NCI-H2227 treated with DMSO at 0.1 percent for 48 hours (cell line): ENCODE measurements at regions not wholly inside any gene's neighbourhood (a gene's known extent, or its start where the extent isn't known, plus 50 kb on each side); places are given as distances from the start of the nearest gene placed in this dataset.

ENCODE experiments used
- DNase-seq: peaks from one replicate; lab custom pipeline; 2025; lab: John Stamatoyannopoulos, UW

GRCh38 chr3:64915778-64916177, 228.0 kb upstream of the ADAMTS9 start:
- no peak for DNase-seq

- DNase-seq, result no peak
These were observed 225.7 kb upstream of the ADAMTS9 start for GRCh38 chr3:64913515-64913914.

GRCh38 chr3:64911138-64911537, 223.3 kb upstream of the ADAMTS9 start:
- DNase-seq, result no peak

GRCh38 chr3:64909757-64910467, 222.1 kb upstream of the ADAMTS9 start:
- DNase-seq, result no peak

- no peak for DNase-seq
These were observed 221.2 kb upstream of the ADAMTS9 start for GRCh38 chr3:64909011-64909410.

- no peak for DNase-seq
These were observed 220.5 kb upstream of the ADAMTS9 start for GRCh38 chr3:64908251-64908685.

- no peak for DNase-seq
These were observed 218.2 kb upstream of the ADAMTS9 start for GRCh38 chr3:64905906-64906410.

GRCh38 chr3:64903006-64903405, 215.2 kb upstream of the ADAMTS9 start:
- DNase-seq, result no peak

- DNase-seq, result no peak
These were observed 214.3 kb upstream of the ADAMTS9 start for GRCh38 chr3:64901986-64902516.

- DNase-seq, result no peak
These were observed 213.7 kb upstream of the ADAMTS9 start for GRCh38 chr3:64901522-64901885.

GRCh38 chr3:64900617-64901521, 213.1 kb upstream of the ADAMTS9 start:
- no peak for DNase-seq

GRCh38 chr3:64900156-64900555, 212.4 kb upstream of the ADAMTS9 start:
- DNase-seq, result no peak

GRCh38 chr3:64898941-64899340, 211.1 kb upstream of the ADAMTS9 start:
- no peak for DNase-seq

GRCh38 chr3:64895991-64896895, 208.4 kb upstream of the ADAMTS9 start:
- DNase-seq, result no peak

- no peak for DNase-seq
These were observed 207.5 kb upstream of the ADAMTS9 start for GRCh38 chr3:64895106-64895990.

- no peak for DNase-seq
These were observed 206.2 kb upstream of the ADAMTS9 start for GRCh38 chr3:64894006-64894405.

GRCh38 chr3:64892671-64893309, 205.0 kb upstream of the ADAMTS9 start:
- no peak for DNase-seq

- DNase-seq, result no peak
These were observed 203.2 kb upstream of the ADAMTS9 start for GRCh38 chr3:64891021-64891420.

GRCh38 chr3:64890466-64890865, 202.7 kb upstream of the ADAMTS9 start:
- DNase-seq, result no peak

- DNase-seq, result no peak
These were observed 202.2 kb upstream of the ADAMTS9 start for GRCh38 chr3:64890006-64890405.
